ENCODE measurements at regions not wholly inside any gene's neighbourhood (a gene's known extent, or its start where the extent isn't known, plus 50 kb on each side); places are given as distances from the start of the nearest gene placed in this dataset.

- no peak for DNase-seq (ENCODE audit: low spot score in 2 of 2)
- H3K36me3 ChIP-seq: no peaks in the 10 kb centered on the region
- H3K27ac ChIP-seq: no peak overlapping the region
- no peaks in the 10 kb centered on the region for H3K4me1 ChIP-seq
- H3K27me3 ChIP-seq: no peaks in the 10 kb centered on the region
- H3K9me3 ChIP-seq: no peaks in the 10 kb centered on the region
- no peak overlapping the region for H3K4me3 ChIP-seq
- TF ChIP-seq EP300 (IDR thresholded peaks at IDR 0.05) (no peak), POLR2A (IDR thresholded peaks at IDR 0.05) (no peak), CTCF (IDR thresholded peaks at IDR 0.05) (no peak)
These were observed 66.2 kb upstream of the SOX21 start for GRCh38 chr13:94778585-94778984.

GRCh38 chr13:94776956-94777355 lies 64.6 kb upstream of the SOX21 start:
- no peak overlapping the region for H3K27ac ChIP-seq
- no peaks in the 10 kb centered on the region for H3K27me3 ChIP-seq
- no peak overlapping the region for H3K4me3 ChIP-seq
- no peaks in the 10 kb centered on the region for H3K4me1 ChIP-seq
- H3K36me3 ChIP-seq: no peaks in the 10 kb centered on the region
- 51 to 59% methylated on average over 1 of the region's 1 CpG for WGBS, 2 donors
- H3K9me3 ChIP-seq: no peaks in the 10 kb centered on the region
- TF ChIP-seq EP300 (IDR thresholded peaks at IDR 0.05) (no peak), POLR2A (IDR thresholded peaks at IDR 0.05) (no peak), CTCF (IDR thresholded peaks at IDR 0.05) (no peak)
- DNase-seq (ENCODE audit: low spot score in 2 of 2): no peak

GRCh38 chr13:94776300-94776699 lies 64.0 kb upstream of the SOX21 start:
- Histone ChIP-seq H3K27ac (no peak overlapping the region), H3K36me3 (no peaks in the 10 kb centered on the region), H3K4me1 (no peaks in the 10 kb centered on the region), H3K27me3 (no peaks in the 10 kb centered on the region), H3K4me3 (no peak overlapping the region), H3K9me3 (no peaks in the 10 kb centered on the region)
- no peak for TF ChIP-seq POLR2A (IDR thresholded peaks at IDR 0.05)
- no peak for TF ChIP-seq EP300 (IDR thresholded peaks at IDR 0.05)
- TF ChIP-seq CTCF (IDR thresholded peaks at IDR 0.05): no peak
- 94 to 97% methylated on average over 11 of the region's 11 CpGs for WGBS, 2 donors
- DNase-seq (ENCODE audit: low spot score in 2 of 2): no peak

- Histone ChIP-seq H3K27ac (no peak overlapping the region), H3K4me1 (no peaks in the 10 kb centered on the region), H3K9me3 (peaks cover 0 to 8% (median 0%) of the 10 kb centered on the region in 4 donors), H3K36me3 (no peaks in the 10 kb centered on the region), H3K27me3 (no peaks in the 10 kb centered on the region), H3K4me3 (no peak overlapping the region)
- DNase-seq (ENCODE audit: low spot score in 2 of 2): no peak
- WGBS, 2 donors: 82 to 86% methylated on average over 7 of the region's 7 CpGs
- no peak for TF ChIP-seq CTCF (IDR thresholded peaks at IDR 0.05)
- TF ChIP-seq EP300 (IDR thresholded peaks at IDR 0.05): no peak
- TF ChIP-seq POLR2A (IDR thresholded peaks at IDR 0.05): no peak
These were observed 53.5 kb upstream of the SOX21 start for GRCh38 chr13:94765814-94766213.

- H3K4me1 ChIP-seq: no peaks in the 10 kb centered on the region
- 93 to 97% methylated on average over 2 of the region's 2 CpGs for WGBS, 2 donors
These were observed 52.4 kb upstream of the SOX21 start for GRCh38 chr13:94764576-94765321.

More at GRCh38 chr13:94764576-94765321, 52.4 kb upstream of the SOX21 start:
- H3K27me3 ChIP-seq: no peaks in the 10 kb centered on the region
- H3K4me3 ChIP-seq: no peak overlapping the region
- no peaks in the 10 kb centered on the region for H3K36me3 ChIP-seq
- TF ChIP-seq EP300 (IDR thresholded peaks at IDR 0.05) (no peak), POLR2A (IDR thresholded peaks at IDR 0.05) (no peak), CTCF (IDR thresholded peaks at IDR 0.05) (no peak)
- H3K27ac ChIP-seq: no peak overlapping the region
- DNase-seq (ENCODE audit: low spot score in 2 of 2): no peak
- H3K9me3 ChIP-seq: peaks cover 0 to 12% (median 0%) of the 10 kb centered on the region in 4 donors
